Pulmonary artery endothelial cell (primary cell): ENCODE measurements at regions not wholly inside any gene's neighbourhood (a gene's known extent, or its start where the extent isn't known, plus 50 kb on each side); places are given as distances from the start of the nearest gene placed in this dataset.

Source experiments
- DNase-seq: peaks from one replicate; pipeline ENCODE4 v3.0.0-alpha.2; 2011; ENCODE audit warnings: low read depth, low spot score

DNA sequence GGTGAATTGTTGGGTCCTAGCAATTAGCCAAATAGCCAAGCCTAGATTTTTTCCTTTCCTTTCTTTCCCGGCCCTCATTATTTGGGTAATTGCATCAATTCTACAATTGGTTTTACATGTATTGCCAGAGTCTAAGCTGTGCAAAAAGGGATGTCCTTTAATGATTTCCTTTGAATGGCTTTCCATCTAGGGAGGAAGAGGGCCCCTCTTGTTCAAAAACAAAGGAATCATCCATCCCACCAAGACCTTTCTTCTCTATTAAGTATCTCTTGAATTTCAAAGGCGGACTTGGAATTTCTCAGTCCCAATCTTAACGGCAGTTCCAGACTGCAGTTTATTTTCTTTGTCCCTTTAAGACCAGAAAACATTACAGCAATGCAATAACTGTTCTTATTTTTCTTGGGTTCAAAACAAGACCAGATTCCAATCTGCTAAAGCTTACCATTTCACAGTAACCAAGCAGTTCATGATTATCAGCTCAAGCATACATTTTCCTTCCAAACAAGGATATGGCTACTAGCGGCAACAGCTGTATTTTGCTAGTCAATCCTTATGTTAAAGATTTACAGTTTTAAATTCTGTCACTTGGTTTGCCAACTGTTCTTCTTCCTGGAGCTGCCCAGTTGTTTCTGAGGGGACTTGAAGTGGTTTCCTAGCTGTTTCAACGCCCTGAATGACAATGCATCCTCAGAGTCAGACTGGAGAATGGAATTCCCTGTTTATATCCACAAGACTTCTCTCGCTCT is 91.4 kb upstream of the LRIG1 start:
- no peak for DNase-seq

DNA sequence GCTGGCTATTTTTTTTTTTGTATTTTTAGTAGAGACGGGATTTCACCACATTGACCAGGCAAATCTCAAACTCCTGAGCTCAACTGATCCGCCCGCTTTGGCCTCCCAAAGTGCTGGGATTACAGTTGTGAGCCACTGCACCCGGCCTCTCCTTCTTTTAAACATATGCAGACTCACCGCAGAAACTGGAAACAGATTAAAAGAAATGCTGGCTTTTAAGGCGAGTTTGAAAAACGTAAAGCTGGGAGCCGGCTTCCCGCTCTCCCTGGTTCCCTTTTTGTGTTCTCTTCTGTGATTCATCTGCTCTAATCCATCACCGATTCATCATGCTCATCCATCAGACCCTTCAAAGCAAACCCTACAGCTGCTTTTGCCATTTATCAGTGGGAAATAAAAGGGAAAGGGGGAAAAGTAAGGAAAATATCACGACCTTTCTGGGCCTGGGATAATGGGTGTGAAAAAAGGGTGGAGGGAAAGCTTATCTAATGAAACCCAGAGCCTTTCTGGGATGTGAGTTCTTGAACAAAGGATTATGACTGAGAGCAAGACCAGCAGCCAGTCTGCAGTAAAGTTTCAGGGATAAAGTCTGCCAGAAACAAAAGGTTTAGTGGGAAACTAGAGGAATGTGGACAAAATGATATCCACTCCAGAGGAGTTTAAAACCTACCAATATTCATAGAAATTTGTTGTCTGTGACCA is 92.3 kb upstream of the LRIG1 start:
- no peak for DNase-seq

DNA sequence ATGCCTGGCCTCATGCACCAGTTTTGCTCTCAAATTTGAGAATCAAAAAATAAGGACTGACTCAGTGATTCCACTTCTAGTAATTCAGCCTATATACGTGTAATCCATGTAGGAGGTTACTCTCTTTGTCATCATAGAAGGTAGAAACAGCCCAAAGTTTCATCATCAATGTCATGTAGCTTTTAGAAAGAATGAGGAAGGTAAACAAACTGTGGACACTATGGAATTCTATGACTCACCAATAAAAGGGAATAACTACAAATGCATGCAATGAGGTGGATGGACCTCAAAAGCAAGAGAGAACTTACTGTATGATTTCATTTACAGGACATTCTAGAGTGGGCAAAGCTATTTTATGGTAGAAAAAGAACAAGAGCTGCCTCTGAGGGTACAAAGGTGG is 93.2 kb upstream of the LRIG1 start:
- DNase-seq = no peak

DNA sequence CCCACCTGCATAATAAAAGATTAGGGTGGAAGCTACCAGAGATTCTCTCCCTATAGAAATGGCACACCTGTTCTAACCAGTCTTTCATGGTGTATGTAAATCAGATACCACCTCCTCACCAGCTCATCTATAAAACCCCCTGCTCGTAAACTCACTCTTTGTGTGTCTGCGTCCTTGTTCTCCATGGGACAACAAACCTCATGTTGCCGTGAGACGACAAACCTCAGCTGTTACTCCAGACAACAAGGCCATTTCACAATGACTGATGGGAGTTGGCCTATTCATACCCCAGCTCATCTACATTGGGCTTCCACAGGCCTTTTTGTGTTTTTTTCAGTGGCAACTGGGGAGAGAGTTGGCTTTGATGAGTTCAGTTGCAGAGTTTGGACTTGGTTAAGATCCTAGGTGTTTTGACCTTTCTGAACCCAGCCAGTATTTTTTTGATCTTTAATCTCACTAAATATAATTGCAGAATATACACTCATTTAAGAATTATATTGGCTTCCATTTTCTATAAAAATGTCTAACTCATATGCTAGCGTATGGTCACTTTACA is 96.6 kb upstream of the LRIG1 start:
- DNase-seq = no peak

DNA sequence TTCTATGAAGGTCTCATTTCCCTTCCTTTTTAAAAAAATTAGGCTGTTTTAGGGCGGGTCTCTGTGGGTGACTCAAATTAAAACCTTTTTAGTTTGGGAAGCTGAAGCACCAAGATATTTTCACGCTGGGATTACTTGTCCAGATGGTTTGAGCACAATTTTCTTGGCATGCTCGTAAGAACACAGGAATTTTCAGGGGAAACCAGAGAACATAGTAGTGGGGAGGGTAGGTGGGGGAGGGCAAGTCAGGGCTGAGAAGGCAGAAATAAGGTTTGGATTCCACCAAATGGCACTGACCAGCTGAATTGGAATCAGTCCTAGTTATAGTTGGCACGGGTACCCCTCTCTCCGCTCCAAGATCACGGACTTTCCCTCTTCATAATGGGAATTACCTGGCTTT is 97.3 kb upstream of the LRIG1 start:
- no peak for DNase-seq

DNA sequence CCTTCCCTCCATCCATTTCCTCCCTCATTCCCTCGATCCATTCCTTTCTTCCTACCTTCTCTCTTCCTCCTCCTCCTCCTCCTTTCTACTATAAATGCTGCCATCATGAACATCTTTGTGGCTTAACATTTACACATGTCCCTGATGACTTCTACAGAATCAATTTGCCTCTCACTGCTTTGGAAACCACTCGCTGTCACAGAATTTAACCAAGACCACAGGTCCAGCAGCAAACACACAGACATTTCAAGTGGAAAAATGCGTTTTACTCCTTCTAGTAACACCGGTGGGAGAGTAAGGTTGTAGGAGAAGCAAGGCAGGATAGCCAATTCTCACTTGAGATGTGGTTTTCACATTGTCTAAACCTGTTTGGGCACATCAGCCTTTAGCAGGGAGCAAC is 101.4 kb upstream of the LRIG1 start:
- DNase-seq = no peak

DNA sequence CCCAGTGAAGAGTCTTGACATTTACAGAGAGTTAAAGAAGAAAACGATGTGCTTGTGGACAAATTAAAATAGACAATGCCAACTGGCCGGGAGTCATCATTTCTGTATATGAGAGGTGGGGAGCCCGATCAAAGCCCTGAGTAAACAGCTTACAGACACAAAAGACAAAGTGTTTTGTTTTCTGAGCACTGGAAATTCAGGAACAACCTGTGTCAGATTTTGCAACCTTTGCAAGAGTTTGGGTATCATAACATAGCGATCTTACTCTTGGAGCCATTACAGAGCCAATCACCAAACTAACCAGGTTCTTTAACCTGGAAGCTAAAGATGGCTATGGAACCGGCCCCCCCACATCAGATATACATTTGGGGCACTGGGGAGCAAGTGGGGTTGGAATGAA is 101.9 kb upstream of the LRIG1 start:
- no peak for DNase-seq

DNA sequence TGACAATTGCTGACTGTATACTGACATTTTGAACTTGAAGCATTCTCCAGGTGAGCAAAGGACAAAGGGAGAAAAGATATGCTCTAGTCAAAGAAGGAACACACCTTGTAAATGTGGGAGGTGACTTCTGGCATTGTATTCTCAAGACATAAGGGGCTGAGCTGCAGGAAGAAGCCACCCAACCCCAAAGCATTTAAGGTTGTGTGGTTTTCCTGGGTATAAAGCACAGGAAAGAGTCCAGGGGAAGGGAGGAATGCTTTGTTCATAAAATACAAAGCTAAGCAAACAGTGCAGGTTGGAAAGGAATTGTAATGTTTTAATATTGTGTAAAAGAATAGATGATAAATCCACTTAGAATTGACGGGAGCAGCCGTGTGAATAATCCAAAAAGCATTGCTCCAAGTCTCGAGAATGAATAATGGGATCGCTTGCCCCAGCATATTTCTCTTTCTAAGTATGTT is 102.4 kb upstream of the LRIG1 start:
- no peak for DNase-seq

DNA sequence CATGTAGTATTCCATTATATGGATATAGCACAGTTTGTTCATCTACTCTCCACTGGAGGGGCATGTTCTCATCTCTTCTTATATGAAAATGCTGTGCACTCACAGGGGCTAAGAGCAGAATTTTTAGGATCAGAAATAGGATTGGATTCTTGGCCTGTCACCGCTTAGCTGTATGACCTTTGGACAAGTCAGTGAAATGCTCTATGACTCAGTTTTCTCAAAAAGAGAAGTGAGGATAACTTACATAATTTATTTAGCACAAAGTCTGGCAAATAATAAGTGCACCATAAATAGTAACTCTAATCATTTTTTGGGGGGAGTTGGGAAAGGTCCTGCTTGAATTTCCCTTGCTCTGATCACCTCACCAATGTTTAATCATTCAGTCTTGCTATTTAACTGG is 103.7 kb upstream of the LRIG1 start:
- DNase-seq = no peak

DNA sequence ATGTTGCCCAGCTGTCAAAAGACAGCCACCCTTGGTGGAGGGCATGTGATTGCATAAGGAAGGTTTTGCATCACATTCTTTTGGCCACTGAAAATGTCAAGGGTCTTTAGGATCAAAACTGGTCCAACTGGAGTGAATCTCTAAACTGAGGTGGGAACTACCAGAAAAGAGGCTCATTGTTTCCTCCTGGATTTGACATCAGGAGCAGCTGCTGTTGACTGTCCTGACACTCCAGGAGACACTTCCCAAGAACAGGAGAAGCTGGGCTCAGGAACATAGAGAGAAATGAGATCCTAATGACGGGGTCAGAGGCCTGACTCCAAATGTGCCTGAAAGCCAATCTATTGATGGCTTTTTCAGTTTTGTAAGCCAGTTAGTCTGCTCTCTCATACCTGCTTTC is 105.3 kb upstream of the LRIG1 start:
- DNase-seq = no peak

DNA sequence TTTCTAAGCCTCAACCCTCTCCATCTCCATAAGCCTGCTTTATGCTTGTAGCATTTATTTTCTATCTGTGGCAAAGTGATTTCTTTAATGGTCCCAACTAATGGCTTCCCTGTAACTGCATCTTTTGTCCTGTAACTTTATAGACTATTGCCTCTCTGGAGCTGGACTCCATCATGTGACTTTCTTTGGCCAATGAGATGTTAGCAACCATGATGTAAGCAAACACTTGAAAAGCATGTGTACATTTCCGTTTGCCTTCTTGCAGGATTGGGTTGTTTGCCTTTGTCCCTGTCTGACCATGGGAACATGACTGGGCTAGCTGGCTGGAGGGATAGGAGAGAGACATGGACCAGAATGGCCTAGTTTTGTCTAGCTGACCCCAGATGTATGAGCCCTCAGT is 106.0 kb upstream of the LRIG1 start:
- no peak for DNase-seq

DNA sequence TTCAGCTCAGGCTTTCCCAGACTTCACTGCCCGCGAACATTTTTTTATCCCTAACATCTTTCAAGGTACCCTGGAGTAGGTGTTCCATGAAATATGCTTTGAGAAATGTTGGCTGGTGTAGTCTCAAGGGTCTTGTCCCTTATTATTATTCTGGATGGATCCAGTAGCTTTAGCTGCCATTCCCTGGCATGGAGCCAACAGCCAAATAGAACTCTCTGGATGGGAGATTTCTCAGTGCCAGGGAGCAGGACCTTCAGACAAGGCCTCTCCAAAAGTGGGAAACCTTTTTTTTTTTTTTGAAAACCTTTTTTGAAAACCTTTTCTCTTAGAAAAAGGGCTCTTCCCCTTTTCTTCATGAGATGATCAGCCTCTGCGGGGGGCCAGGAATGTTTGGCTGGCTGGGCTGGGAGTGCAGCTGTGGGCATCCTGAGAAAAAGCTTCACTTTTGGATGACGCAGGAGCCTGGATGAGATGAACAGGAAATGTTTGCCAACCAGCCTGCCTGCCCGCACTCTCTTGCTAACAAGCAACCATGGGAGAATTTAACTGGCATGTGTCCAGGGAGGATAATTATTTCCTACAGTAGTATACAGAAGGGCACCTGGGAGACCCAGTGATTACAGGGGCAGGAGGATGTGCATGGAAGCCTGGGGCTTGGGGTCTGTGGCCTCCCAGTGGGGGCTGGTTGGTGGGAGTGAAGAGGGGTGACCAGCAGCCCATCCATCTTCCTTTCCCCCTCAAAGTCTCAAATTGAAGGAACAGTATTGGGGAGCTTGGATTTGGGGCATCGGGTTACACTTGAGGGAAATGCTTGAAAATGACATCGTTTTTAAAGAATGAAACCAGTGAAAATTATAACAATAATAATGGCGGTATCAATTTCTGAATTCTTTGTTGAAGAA is 109.1 kb upstream of the LRIG1 start:
- DNase-seq = no peak

DNA sequence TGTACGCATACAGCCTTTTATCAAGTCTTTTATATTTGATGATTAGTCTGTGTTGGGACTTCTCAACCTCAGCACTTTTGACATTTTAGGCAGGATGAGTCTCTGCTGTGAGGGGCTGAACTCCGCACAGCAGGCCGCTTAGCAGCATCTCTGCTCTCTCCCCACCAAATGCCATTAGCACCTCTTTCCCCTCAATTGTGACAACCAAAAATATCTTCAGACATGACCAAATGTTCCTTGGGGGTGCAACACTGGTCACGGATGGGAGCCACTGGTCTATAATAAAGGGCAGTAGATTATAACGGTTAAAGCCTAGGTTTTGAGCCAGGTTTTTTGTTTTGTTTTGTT is 109.7 kb upstream of the LRIG1 start:
- no peak for DNase-seq

DNA sequence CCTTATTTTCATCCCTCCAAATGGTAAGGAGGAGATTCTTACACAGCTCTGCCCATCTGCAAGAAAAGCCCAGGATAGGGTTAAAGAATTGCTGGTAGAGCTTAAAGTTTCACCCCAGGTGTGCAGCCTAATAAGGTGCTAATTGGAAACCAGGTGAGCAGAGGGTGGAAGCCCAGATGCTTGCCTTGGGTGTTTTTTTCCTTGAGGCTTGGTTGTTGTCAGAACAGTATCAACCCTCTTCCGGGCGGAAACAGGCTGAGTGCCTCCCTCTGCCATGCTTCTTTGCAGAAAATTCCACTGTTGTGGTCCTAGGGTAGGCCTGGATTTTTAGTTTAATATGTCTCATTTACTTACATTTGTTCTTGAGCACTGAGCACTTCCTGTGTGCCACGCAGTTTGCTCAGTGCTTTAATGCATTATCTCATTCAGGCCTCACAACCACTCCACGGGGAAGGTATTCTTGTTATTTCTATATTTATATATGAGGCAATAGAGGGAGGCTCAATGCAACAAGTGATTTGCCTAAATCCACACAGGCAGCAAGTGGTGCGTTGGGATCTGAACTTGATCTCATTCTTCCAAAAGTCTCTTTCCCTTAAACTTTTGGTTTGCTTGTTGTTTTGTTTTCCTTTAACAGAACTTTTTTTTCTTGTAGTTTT is 115.0 kb upstream of the LRIG1 start:
- DNase-seq = no peak

DNA sequence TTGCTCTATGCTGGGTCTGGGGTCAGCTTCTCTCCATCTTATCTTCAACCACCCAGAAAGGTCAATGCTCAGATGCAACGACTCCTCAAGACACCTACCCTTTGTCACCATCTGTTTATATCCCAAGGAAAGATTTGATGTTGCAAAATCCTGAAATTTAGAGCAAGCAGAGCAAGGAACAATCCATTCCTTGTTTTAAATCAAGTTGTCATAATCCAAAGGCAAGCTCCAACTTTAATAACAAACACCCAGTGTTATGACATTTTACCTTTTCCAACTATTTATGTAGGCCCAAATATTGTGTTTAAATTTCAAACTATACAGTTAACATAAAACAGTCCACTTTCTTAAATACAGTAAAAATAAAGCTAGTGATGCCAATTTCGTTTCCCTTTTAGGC is 116.5 kb upstream of the LRIG1 start:
- no peak for DNase-seq

DNA sequence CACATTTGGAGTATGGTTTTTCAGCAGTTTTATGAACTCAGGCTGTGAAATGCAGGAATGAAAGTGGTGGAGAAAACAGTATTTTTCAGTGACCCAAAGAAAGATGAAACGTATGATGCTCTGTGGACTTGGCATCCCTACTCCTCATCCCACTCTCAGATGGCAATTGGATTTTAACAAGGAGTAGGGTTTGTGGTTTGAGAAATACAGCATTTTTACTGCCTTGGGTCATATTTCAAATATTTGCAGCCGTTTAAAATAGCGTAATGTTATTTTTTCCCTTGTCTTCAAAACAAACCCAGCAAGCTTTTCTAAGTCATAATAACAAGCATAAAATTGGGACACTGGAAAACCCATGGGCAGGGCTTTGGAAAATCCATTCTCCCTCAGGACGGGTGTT is 117.2 kb upstream of the LRIG1 start:
- no peak for DNase-seq

DNA sequence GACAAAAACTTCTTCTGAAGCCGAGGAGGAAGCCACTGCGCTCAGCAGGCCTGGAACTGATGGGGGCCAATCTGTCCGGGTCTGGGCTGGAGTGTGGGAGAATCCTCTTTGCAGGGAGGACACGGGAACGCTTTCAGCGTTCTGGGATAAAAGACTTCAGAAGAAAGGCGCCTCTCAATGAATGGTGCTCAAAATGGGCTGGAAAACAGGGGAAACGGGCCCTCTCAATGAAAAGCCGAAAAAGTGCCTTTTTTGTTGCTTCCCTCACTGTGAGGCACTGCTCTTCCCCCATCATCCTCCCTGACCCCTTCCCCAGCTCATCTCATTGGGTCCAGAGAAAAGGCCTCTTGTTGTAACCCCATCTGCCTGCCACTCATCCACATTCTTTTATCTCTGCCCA is 119.5 kb upstream of the LRIG1 start:
- DNase-seq = no peak

DNA sequence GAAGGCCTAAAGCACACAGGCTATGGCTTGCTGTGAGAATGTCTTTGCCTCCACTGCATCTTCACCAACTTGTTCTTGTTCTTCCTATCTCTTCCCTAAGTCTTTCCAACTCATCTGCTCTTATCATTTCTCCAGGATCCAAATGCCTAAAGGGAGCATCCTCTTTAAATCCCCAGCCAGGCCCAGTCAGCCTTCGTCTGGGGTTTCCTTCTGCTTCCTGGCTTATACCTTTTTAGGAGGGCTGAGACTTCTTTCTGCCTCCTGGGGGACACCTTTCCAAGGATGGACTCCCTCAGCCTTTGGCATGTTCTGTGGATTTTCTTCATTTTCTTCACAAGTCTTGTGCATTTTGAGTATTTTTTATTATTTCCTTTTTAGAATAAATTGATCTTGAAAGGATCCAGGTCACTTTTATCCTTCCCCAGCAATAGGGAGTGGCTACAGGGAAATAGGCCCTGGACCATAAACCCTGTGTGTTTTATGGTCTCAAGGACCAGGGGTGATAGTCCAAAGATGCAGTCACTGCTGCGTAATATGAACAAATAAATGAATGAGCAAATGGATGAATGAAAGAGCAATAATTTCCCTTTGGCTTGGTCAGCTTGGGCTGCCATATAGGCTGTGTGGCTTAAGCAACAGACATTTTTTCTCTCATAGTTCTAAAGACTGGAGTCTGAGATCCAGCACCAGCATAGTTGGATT is 122.1 kb upstream of the LRIG1 start:
- no peak for DNase-seq

DNA sequence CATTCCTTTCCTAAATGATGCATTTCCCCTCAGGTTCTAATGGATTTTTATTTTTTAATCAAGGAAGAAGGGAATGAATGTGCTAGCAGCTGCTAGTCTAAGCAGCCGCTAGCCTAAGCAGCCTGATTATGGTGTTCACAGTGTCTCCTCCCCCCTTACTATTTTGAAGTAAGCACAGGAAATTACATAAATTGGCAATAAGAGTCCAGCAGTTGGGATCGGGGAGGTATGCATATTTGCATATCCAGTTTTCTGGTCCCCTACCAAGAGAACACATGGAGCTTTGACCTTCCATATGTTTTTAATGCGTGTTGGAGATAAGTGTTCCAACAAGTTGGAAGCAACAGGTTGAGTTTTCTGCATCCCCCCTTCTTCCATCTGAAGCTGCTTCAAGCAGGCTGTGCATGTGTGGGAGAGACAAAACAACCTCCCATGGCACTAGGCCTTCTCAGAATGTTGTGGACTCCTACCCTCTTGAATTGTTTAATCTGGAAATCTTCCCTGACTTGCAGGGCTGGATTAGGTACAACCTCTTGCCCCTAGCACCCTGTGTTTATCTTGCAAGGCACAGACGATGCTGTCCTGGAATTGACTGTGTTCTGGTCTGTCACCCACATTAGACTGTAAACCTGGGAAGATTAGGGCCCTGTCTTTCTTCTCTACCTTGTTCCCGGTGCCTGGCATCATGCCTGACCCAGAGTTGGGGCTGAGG is 124.8 kb upstream of the LRIG1 start:
- no peak for DNase-seq
